Limb (tissue), 2 donors: ENCODE measurements at regions not wholly inside any gene's neighbourhood (a gene's known extent, or its start where the extent isn't known, plus 50 kb on each side); places are given as distances from the start of the nearest gene placed in this dataset.

Experiments used
- DNase-seq, 2 donors: peaks; one replicate each; pipeline ENCODE4 v3.0.0-alpha.2; 2016; ENCODE audit errors: extremely low spot score in 2 of 2

DNA sequence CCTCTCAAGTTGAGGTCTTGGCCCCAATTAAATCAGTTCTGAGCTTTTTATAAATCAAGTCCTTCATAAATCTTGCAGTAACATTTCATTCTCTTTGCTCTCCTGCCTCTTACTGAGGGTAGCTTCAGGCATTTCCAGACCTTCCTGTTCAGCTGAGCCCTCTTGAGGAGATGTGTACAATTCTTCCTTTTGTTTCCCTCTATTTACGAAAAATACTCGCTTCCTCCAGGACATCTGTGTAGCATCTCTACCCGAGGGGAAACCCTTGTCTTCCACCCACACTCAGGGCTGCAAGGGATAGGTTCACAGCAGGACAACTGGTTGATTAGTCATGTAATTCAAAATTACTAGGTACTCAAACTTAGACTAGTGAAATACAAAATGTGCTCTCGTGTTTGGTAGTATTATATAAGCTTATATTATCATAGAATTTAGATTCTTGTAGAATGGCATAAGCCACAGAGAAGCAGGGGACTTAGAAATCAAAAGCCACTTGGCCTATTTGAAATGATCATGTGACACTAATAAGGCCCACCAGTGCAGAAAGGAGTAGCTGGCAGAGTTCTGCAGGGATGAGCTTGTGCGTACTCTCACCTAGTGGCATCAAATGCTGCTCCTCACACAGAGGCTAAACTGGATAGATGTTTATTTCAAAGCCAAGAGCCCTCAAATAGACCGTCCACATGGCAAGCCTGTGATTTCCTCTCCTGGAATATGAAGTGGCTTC lies 126.7 kb downstream of the GDAP2 start:
- no peak for DNase-seq

DNA sequence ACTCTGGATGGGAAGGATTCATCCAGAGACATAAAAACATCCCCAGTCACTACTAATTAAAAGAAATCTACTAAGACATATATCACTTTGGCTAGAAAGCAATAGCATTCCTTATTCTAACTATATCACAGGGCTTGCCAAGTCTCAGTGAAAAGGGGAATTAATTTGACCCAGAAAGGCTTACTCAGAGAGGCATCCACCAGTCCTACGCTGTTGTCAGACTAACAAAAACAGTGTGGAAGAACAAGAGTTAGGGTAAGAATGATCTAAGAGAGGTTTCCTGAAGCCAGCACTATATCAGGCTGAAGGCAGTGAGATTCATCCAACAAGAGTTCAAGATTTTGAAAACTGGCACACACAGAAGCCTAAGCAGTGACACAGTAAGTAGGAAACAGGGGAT lies 126.1 kb downstream of the GDAP2 start:
- DNase-seq, result no peak

DNA sequence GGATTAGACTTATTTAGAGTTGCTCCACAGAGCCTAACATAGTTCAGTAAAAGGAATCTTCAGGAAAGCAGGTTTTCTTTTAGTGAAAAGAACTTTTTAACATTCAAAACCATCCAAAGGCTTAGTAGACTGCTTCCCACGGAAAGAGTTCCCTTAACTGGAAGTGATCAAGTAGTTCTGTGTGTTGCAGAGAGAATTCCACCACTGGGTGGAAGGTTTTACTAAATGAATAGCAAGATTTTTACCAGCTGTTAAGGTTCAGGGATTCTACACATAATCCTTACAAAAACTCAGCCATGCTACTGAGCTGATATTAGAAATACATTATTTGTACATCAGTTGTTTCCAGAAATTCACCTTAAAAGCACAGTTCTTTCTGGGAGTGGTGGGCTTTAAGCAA lies 119.7 kb downstream of the GDAP2 start:
- no peak for DNase-seq

DNA sequence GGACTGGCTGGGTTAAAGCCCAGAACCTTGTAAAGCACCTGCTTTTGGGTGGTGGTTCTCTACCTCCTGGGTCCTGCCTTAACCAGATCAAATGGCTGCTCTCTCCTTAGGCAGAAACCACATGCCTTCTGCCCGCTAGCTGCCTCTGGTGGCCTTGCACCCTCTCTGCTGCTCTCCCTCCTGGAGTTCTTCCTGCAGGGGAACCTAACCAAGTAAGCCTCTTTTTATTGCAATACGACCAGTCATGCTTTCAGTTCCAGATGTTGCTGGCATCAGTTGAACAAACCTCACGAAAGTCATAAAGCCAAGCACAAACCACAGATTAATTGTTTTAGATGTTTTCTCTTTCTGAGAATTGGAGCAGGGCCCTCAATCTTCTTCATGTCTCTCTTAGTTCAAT lies 118.9 kb downstream of the GDAP2 start:
- DNase-seq, result no peak

DNA sequence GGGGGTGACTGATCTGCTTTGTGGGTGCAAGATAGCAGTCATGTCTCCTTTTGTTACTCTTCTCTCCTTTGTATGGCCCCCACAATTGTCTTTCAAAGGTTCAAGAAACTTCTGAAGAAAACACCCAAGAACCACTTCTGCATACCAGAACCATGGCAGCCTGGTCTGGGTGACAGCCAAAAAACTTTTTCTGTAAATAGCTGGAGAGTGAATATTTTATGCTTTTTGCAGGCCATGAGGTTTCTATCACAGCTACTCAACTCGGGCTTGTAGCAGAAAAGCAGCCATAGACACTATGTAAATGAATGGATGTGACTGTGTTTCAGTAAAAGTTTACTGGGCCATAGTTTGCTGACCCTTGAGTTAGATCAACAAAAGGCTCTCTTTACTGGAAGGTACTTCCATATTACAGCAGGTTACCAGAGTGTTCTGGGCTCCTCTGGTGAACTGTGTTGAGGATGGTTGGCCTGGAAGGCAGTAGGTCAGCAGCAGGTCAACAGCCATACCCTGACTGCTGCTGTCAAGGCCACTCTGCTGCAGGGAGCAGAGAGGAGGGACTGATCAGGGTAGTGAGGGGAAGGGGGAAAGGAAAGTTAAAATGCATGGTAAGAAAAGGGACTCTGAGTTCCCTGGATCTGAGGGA lies 116.4 kb downstream of the GDAP2 start:
- DNase-seq, result no peak
